Endothelial cell of umbilical vein (primary cell): ENCODE measurements at regions not wholly inside any gene's neighbourhood (a gene's known extent, or its start where the extent isn't known, plus 50 kb on each side); places are given as distances from the start of the nearest gene placed in this dataset.

Source experiments
- BruUV-seq: library from RNA; stranded (reverse); fragments of 400-500 nt; replicated peaks from 2 replicates; lab custom pipeline; 2021; lab: Mats Ljungman, UMichigan
- CTCF ChIA-PET: fragments of 300-600, 350-600 bp; sonication (Branson Sonifier 250); formaldehyde crosslinking; loops from one replicate; lab custom pipeline; 2021; ENCODE audit warnings: antibody characterized with exemption, inconsistent platforms; lab: Charles Lee
- POLR2A ChIA-PET: fragments of 300-600, 350-600 bp; sonication (Branson Sonifier 250); formaldehyde crosslinking; loops from one replicate; lab custom pipeline; 2021; ENCODE audit warnings: antibody characterized with exemption, inconsistent platforms; lab: Charles Lee
- DNase-seq: peaks from one replicate; pipeline ENCODE4 v3.0.0-alpha.2; 2011; ENCODE audit warnings: low read depth, low spot score
- FAIRE-seq: peaks from 2 replicates; lab custom pipeline; 2011; peaks lifted over from hg19 to GRCh38; lab: Jason Lieb, UNC
- H2AFZ ChIP-seq: 2 replicates; pipeline ENCODE4 v1.6.0; 2012; ENCODE audit warnings: low read depth, low read length, control low read depth, inconsistent platforms
- H3K27ac ChIP-seq: 2 replicates; pipeline ENCODE4 v1.5.1; 2011; ENCODE audit warnings: low read depth, mild to moderate bottlenecking, control low read depth, low read length, moderate library complexity; ENCODE audit not compliant: insufficient read depth
- H3K27me3 ChIP-seq, 2 experiments: 2 replicates each; pipeline versions ENCODE4 v1.6.0 to v1.6.1; 2011; ENCODE audit warnings: low read length in 2 of 2, mixed read lengths in 1 of 2; ENCODE audit not compliant: control insufficient read depth in 2 of 2, insufficient read depth in 2 of 2
- H3K36me3 ChIP-seq, 2 experiments: 2 replicates in 1 of 2; 3 replicates in 1 of 2; pipeline ENCODE4 v1.5.1; 2011; ENCODE audit warnings: low read length in 2 of 2, mild to moderate bottlenecking in 1 of 2, moderate library complexity in 1 of 2; ENCODE audit not compliant: control insufficient read depth in 2 of 2, insufficient read depth in 2 of 2; ENCODE audit errors: extremely low read depth in 1 of 2
- H3K4me1 ChIP-seq: 3 replicates; pipeline ENCODE4 v1.5.1; 2011; ENCODE audit warnings: mild to moderate bottlenecking, low read length; ENCODE audit not compliant: control insufficient read depth, insufficient read depth; ENCODE audit errors: extremely low read depth
- H3K4me2 ChIP-seq: 2 replicates; pipeline ENCODE4 v1.6.1; 2011; ENCODE audit warnings: low read length, control low read depth, mixed read lengths; ENCODE audit not compliant: insufficient read depth
- H3K4me3 ChIP-seq, 3 experiments: fragments of 200-600 bp in 1 of 3; sonication (generic), shearing (Covaris generic) in 1 of 3; replicated peaks in 1 of 3; 2 replicates each; pipeline ENCODE4 v1.5.1; 2011 to 2016; ENCODE audit warnings: control low read depth in 3 of 3, low read length in 3 of 3, mild to moderate bottlenecking in 2 of 3, inconsistent platforms in 1 of 3, low read depth in 1 of 3, moderate library complexity in 1 of 3; ENCODE audit not compliant: insufficient read depth in 1 of 3
- H3K79me2 ChIP-seq: 2 replicates; pipeline ENCODE4 v1.6.0; 2012; ENCODE audit warnings: low read length, inconsistent platforms; ENCODE audit not compliant: control insufficient read depth, insufficient read depth
- H3K9ac ChIP-seq: replicated peaks from 2 replicates; pipeline ENCODE3; 2011; ENCODE audit warnings: low read length, control low read depth; ENCODE audit not compliant: insufficient read depth; ENCODE audit errors: extremely low read depth
- H3K9me1 ChIP-seq: replicated peaks from 3 replicates; pipeline ENCODE4 v1.6.0; 2011; ENCODE audit warnings: mild to moderate bottlenecking, low read length; ENCODE audit not compliant: control insufficient read depth, insufficient read depth; ENCODE audit errors: extremely low read depth
- H3K9me3 ChIP-seq: replicated peaks from 2 replicates; pipeline ENCODE4 v1.5.1; 2012; ENCODE audit warnings: low read length, inconsistent platforms; ENCODE audit not compliant: control insufficient read depth, insufficient read depth
- H4K20me1 ChIP-seq: replicated peaks from 2 replicates; pipeline ENCODE3; 2011; ENCODE audit warnings: mild to moderate bottlenecking, low read length; ENCODE audit not compliant: control insufficient read depth, insufficient read depth; ENCODE audit errors: extremely low read depth
- EZH2 ChIP-seq: IDR thresholded peaks from 2 replicates; pipeline ENCODE4 v1.6.1; 2012; ENCODE audit warnings: borderline replicate concordance, low read depth, mild to moderate bottlenecking, moderate library complexity, low read length, inconsistent platforms; ENCODE audit not compliant: severe bottlenecking
- FOS ChIP-seq: IDR thresholded peaks from 2 replicates; pipeline ENCODE4 v1.6.1; 2011; ENCODE audit warnings: mild to moderate bottlenecking, low read length, moderate library complexity, borderline replicate concordance; ENCODE audit not compliant: insufficient read depth
- GATA2 ChIP-seq: IDR thresholded peaks from 2 replicates; pipeline ENCODE4 v1.7.0; 2011; ENCODE audit warnings: low read depth, mild to moderate bottlenecking, moderate library complexity, mixed read lengths, low read length; ENCODE audit not compliant: insufficient read length, insufficient read depth
- JUN ChIP-seq: IDR thresholded peaks from 2 replicates; pipeline ENCODE4 v1.6.1; 2011; ENCODE audit warnings: borderline replicate concordance, low read depth; ENCODE audit not compliant: insufficient read length, insufficient read depth
- MYC ChIP-seq: IDR thresholded peaks from one replicate; pipeline ENCODE4 v1.6.1; 2011; ENCODE audit warnings: mild to moderate bottlenecking, low read depth, low read length
- POLR2A ChIP-seq: IDR thresholded peaks from 2 replicates; pipeline ENCODE4 v1.6.1; 2012; ENCODE audit warnings: low read depth, mild to moderate bottlenecking, control low read depth, low read length
- POLR2AphosphoS5 ChIP-seq: IDR thresholded peaks from 2 replicates; pipeline ENCODE4 v1.6.1; 2012; ENCODE audit warnings: low read depth, mild to moderate bottlenecking, control low read depth, low read length, moderate library complexity; ENCODE audit not compliant: insufficient read depth
- dilution Hi-C: fragments of 300-500 bp; cut with MboI; formaldehyde crosslinking; loops from one replicate; pipeline ENCODE4 v1.15.0; 2019; ENCODE audit warnings: low sequenced_read_pairs; ENCODE audit not compliant: extremely low pct_ligation_motif_present
- intact Hi-C: fragments of 100-400 bp; cut with micrococcal nuclease; formaldehyde crosslinking; loops from one replicate; pipeline ENCODE4 v1.10.0; 2022
- TF ChIP-seq, protein P1 (sequence below), 2 donors: IDR thresholded peaks; 1 replicate in 1 of 2; 2 replicates in 1 of 2; pipeline ENCODE4 v1.5.1; 2011; ENCODE audit warnings: low read length in 2 of 2, mild to moderate bottlenecking in 2 of 2, moderate library complexity in 2 of 2, control low read depth in 1 of 2, inconsistent platforms in 1 of 2, low read depth in 1 of 2; ENCODE audit not compliant: insufficient read depth in 1 of 2; ENCODE audit errors: extremely low read depth in 1 of 2
- TF ChIP-seq, protein P2 (sequence below): IDR thresholded peaks from 2 replicates; pipeline ENCODE4 v1.6.1; 2011; ENCODE audit not compliant: insufficient read depth, insufficient read length

DNA sequence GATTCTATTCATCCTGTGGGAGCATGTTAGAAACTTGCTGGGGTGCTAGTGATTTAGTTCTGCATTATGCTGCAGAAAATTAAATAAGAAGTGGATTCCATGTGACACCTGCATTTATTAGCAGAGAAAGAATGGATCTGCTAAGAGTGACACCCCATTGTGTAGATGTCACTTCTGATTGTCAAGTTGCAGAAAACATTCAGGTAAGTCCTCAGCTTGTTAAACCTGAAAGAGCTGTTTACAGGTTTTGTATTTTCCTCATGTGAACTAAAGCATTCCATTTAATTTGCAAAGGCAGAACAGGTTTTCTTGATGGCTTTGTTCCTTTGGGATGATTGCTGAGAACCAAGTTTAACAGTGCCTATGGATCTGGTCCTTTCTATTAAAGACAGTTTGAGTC is 238.7 kb downstream of the ABCC12 start:
- intact Hi-C loops: no loop called here
- dilution Hi-C loops: no loop called here
- ChIA-PET CTCF (interaction anchor here (1.2 kb wide), 1 partner anchor 10 kb away, joined by 3 read pairs; no protein-coding TSS in a partner anchor), POLR2A (no interaction called here)
- Histone ChIP-seq H4K20me1 (no peaks in the 10 kb centered on the region), H3K79me2 (no peaks in the 10 kb centered on the region), H3K4me1 (no peaks in the 10 kb centered on the region), H3K27ac (no peak overlapping the region), H3K9me1 (no peaks in the 10 kb centered on the region), H3K4me3 (no peak overlapping the region), H2AFZ (no peak overlapping the region), H3K36me3 (no peaks in the 10 kb centered on the region), H3K9me3 (no peaks in the 10 kb centered on the region), H3K9ac (no peak overlapping the region), H3K27me3 (no peaks in the 10 kb centered on the region), H3K4me2 (no peak overlapping the region)
- BruUV-seq: no TSS peak
- FAIRE-seq: no peak
- TF ChIP-seq, protein P1, sequence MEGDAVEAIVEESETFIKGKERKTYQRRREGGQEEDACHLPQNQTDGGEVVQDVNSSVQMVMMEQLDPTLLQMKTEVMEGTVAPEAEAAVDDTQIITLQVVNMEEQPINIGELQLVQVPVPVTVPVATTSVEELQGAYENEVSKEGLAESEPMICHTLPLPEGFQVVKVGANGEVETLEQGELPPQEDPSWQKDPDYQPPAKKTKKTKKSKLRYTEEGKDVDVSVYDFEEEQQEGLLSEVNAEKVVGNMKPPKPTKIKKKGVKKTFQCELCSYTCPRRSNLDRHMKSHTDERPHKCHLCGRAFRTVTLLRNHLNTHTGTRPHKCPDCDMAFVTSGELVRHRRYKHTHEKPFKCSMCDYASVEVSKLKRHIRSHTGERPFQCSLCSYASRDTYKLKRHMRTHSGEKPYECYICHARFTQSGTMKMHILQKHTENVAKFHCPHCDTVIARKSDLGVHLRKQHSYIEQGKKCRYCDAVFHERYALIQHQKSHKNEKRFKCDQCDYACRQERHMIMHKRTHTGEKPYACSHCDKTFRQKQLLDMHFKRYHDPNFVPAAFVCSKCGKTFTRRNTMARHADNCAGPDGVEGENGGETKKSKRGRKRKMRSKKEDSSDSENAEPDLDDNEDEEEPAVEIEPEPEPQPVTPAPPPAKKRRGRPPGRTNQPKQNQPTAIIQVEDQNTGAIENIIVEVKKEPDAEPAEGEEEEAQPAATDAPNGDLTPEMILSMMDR (IDR thresholded peaks at IDR 0.05; ENCODE audit: extremely low read depth in 1 of 2, insufficient read depth in 1 of 2, low read depth in 1 of 2, low read length in 2 of 2): no peak
- TF ChIP-seq FOS (no peak), POLR2AphosphoS5 (no peak), POLR2A (no peak), EZH2 (no peak), MYC (no peak), GATA2 (no peak), JUN (no peak)
- TF ChIP-seq, protein P2, sequence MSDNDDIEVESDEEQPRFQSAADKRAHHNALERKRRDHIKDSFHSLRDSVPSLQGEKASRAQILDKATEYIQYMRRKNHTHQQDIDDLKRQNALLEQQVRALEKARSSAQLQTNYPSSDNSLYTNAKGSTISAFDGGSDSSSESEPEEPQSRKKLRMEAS: no peak
- no peak for DNase-seq
